H9 (cell line): ENCODE measurements at regions not wholly inside any gene's neighbourhood (a gene's known extent, or its start where the extent isn't known, plus 50 kb on each side); places are given as distances from the start of the nearest gene placed in this dataset.

Experiments
- DNase-seq: peaks from one replicate; pipeline ENCODE4 v3.0.0-alpha.2; 2017
- H2AFZ ChIP-seq: one replicate; pipeline ENCODE4 v1.6.1; 2013; ENCODE audit warnings: mild to moderate bottlenecking, low read length, control low read depth, moderate library complexity
- H2AK5ac ChIP-seq: 2 replicates; pipeline ENCODE4 v1.6.1; 2013; ENCODE audit warnings: low read length, control low read depth, mixed read lengths; ENCODE audit not compliant: insufficient read length
- H2BK120ac ChIP-seq: one replicate; pipeline ENCODE4 v1.6.1; 2013; ENCODE audit warnings: low read depth, mild to moderate bottlenecking, low read length, control low read depth, inconsistent platforms; ENCODE audit not compliant: poor library complexity, severe bottlenecking
- H2BK12ac ChIP-seq: 2 replicates; pipeline ENCODE4 v1.6.1; 2013; ENCODE audit warnings: low read length, control low read depth, mixed read lengths, low read depth; ENCODE audit not compliant: insufficient read length
- H2BK15ac ChIP-seq: 2 replicates; pipeline ENCODE4 v1.6.1; 2013; ENCODE audit warnings: low read depth, low read length, control low read depth
- H2BK20ac ChIP-seq: one replicate; pipeline ENCODE4 v1.6.1; 2013; ENCODE audit warnings: low read depth, mild to moderate bottlenecking, low read length, control low read depth, inconsistent platforms; ENCODE audit not compliant: poor library complexity, severe bottlenecking
- H2BK5ac ChIP-seq: 2 replicates; pipeline ENCODE4 v1.6.1; 2013; ENCODE audit warnings: low read length, control low read depth, mixed read lengths; ENCODE audit not compliant: insufficient read length
- H3K14ac ChIP-seq: 2 replicates; pipeline ENCODE4 v1.6.1; 2013; ENCODE audit warnings: low read length, control low read depth; ENCODE audit not compliant: insufficient read depth
- H3K18ac ChIP-seq: 2 replicates; pipeline ENCODE4 v1.6.1; 2013; ENCODE audit warnings: low read depth, mild to moderate bottlenecking, mixed read lengths, low read length, control low read depth; ENCODE audit not compliant: insufficient read length
- H3K23ac ChIP-seq: 2 replicates; pipeline ENCODE4 v1.6.1; 2013; ENCODE audit warnings: low read length, control low read depth, mixed read lengths, low read depth; ENCODE audit not compliant: insufficient read length
- H3K23me2 ChIP-seq: 2 replicates; pipeline ENCODE4 v1.6.1; 2013; ENCODE audit warnings: low read depth, mild to moderate bottlenecking, mixed read lengths, low read length, control low read depth; ENCODE audit not compliant: insufficient read length, poor library complexity, severe bottlenecking
- H3K27ac ChIP-seq: 2 replicates; pipeline ENCODE4 v1.5.1; 2013; ENCODE audit warnings: low read length, control low read depth, mixed read lengths, low read depth; ENCODE audit not compliant: insufficient read length
- H3K27me3 ChIP-seq: 2 replicates; pipeline ENCODE4 v1.6.1; 2013; ENCODE audit warnings: low read length, control low read depth, inconsistent platforms; ENCODE audit not compliant: insufficient read depth
- H3K4ac ChIP-seq: 2 replicates; pipeline ENCODE4 v1.6.1; 2013; ENCODE audit warnings: low read depth, mild to moderate bottlenecking, control low read depth, inconsistent platforms, low read length, moderate library complexity
- H3K4me1 ChIP-seq: 2 replicates; pipeline ENCODE4 v1.6.1; 2013; ENCODE audit warnings: low read length, control low read depth, inconsistent platforms; ENCODE audit not compliant: insufficient read depth
- H3K4me2 ChIP-seq: 2 replicates; pipeline ENCODE4 v1.6.1; 2013; ENCODE audit warnings: low read length, control low read depth, mixed read lengths; ENCODE audit not compliant: insufficient read length, insufficient read depth
- H3K56ac ChIP-seq: 2 replicates; pipeline ENCODE4 v1.6.1; 2013; ENCODE audit warnings: low read depth, mild to moderate bottlenecking, mixed read lengths, low read length, control low read depth; ENCODE audit not compliant: insufficient read length
- H3K79me1 ChIP-seq: 2 replicates; pipeline ENCODE4 v1.6.1; 2013; ENCODE audit warnings: low read depth, mild to moderate bottlenecking, moderate library complexity, low read length, control low read depth, inconsistent platforms; ENCODE audit not compliant: insufficient read depth, poor library complexity, severe bottlenecking
- H3K79me2 ChIP-seq: 2 replicates; pipeline ENCODE4 v1.6.1; 2013; ENCODE audit warnings: low read length, control low read depth, inconsistent platforms; ENCODE audit not compliant: insufficient read depth
- H3K9ac ChIP-seq: 2 replicates; pipeline ENCODE4 v1.6.1; 2013; ENCODE audit warnings: low read length, control low read depth, mixed read lengths; ENCODE audit not compliant: insufficient read length; ENCODE audit errors: extremely low read depth
- H3K9me3 ChIP-seq: one replicate; pipeline ENCODE4 v1.6.1; 2013; ENCODE audit warnings: low read depth, low read length, inconsistent platforms; ENCODE audit not compliant: control insufficient read depth
- H3T11ph ChIP-seq: one replicate; pipeline ENCODE4 v1.6.1; 2013; ENCODE audit warnings: mild to moderate bottlenecking, low read length, control low read depth, inconsistent platforms
- H4K20me1 ChIP-seq: one replicate; pipeline ENCODE4 v1.6.1; 2013; ENCODE audit not compliant: control insufficient read depth, insufficient read length, insufficient read depth
- H4K5ac ChIP-seq: 2 replicates; pipeline ENCODE4 v1.6.1; 2013; ENCODE audit warnings: low read depth, mild to moderate bottlenecking, mixed read lengths, low read length, control low read depth; ENCODE audit not compliant: insufficient read length
- H4K8ac ChIP-seq: replicated peaks from 2 replicates; pipeline ENCODE4 v1.6.1; 2013; ENCODE audit warnings: low read length, control low read depth, mixed read lengths, low read depth; ENCODE audit not compliant: insufficient read length
- H4K91ac ChIP-seq: 2 replicates; pipeline ENCODE4 v1.6.1; 2013; ENCODE audit warnings: low read depth, mild to moderate bottlenecking, moderate library complexity, mixed read lengths, low read length, control low read depth; ENCODE audit not compliant: insufficient read length
- H3K27ac Mint-ChIP-seq, 3 experiments: 2 replicates in 2 of 3; 3 replicates in 1 of 3; pipeline ENCODE4 v1.8.0; 2020 to 2021; ENCODE audit warnings: mixed read lengths in 3 of 3, mild to moderate bottlenecking in 1 of 3, moderate library complexity in 1 of 3
- H3K27me3 Mint-ChIP-seq: 2 replicates; pipeline ENCODE4 v1.8.0; 2021; ENCODE audit warnings: low read depth, mild to moderate bottlenecking, moderate library complexity, mixed read lengths
- H3K36me3 Mint-ChIP-seq, 3 experiments: 2 replicates in 2 of 3; 3 replicates in 1 of 3; pipeline ENCODE4 v1.8.0; 2020 to 2021; ENCODE audit warnings: low read depth in 3 of 3, mixed read lengths in 3 of 3; ENCODE audit not compliant: insufficient read depth in 1 of 3
- H3K4me1 Mint-ChIP-seq, 2 experiments: 2 replicates each; pipeline ENCODE4 v1.8.0; 2020; ENCODE audit warnings: mixed read lengths in 2 of 2
- H3K4me3 Mint-ChIP-seq, 2 experiments: 2 replicates in 1 of 2; 3 replicates in 1 of 2; pipeline ENCODE4 v1.8.0; 2020 to 2021; ENCODE audit warnings: mild to moderate bottlenecking in 2 of 2, mixed read lengths in 2 of 2, moderate library complexity in 1 of 2
- H3K9me3 Mint-ChIP-seq, 2 experiments: 2 replicates in 1 of 2; 3 replicates in 1 of 2; pipeline ENCODE4 v1.8.0; 2020; ENCODE audit warnings: mild to moderate bottlenecking in 2 of 2, mixed read lengths in 2 of 2, moderate library complexity in 1 of 2
- CTCF ChIP-seq: fragments of 200-600 bp; sonication (generic); conservative IDR thresholded peaks from 3 replicates; pipeline ENCODE4 v1.8.0; 2021; ENCODE audit warnings: antibody characterized with exemption, mild to moderate bottlenecking
- WGBS: extraction: QIAGEN DNeasy Blood & Tissue Kit; methylation state at CpG from one replicate; pipeline ENCODE4 v1.1.7; 2013; ENCODE audit warnings: missing lambda C conversion rate, low lambda C conversion rate, mixed read lengths; ENCODE audit not compliant: insufficient read length; ENCODE audit errors: extremely low coverage; 5-methylcytosine and 5-hydroxymethylcytosine counted together

- Mint-ChIP-seq H3K27ac (no peak overlapping the region; a peak in 1 of 7 replicates), H3K4me3 (no peak overlapping the region), H3K36me3 (no peaks in the 10 kb centered on the region), H3K27me3 (no peaks in the 10 kb centered on the region; the same call in none of the 2 replicates), H3K4me1 (no peaks in the 10 kb centered on the region), H3K9me3 (no peaks in the 10 kb centered on the region; a peak in 1 of 5 replicates)
- Histone ChIP-seq H3K23ac (no peak overlapping the region), H3K9me3 (no peaks in the 10 kb centered on the region), H2BK20ac (no peak overlapping the region), H2BK15ac (no peak overlapping the region), H3K14ac (no peak overlapping the region), H3K23me2 (no peaks in the 10 kb centered on the region), H3K9ac (no peak overlapping the region), H4K8ac (no peak overlapping the region), H3K4me2 (no peak overlapping the region), H4K5ac (no peak overlapping the region), H3K4me1 (no peaks in the 10 kb centered on the region), H2BK5ac (no peak overlapping the region), H3K56ac (no peak overlapping the region), H4K91ac (no peak overlapping the region), H2AK5ac (no peak overlapping the region), H4K20me1 (no peaks in the 10 kb centered on the region), H3T11ph (no peak overlapping the region), H2AFZ (no peak overlapping the region), H2BK120ac (no peak overlapping the region), H3K27me3 (no peaks in the 10 kb centered on the region), H3K18ac (no peak overlapping the region), H3K79me2 (no peaks in the 10 kb centered on the region), H3K27ac (no peak overlapping the region), H3K4ac (no peak overlapping the region), H3K79me1 (no peaks in the 10 kb centered on the region), H2BK12ac (no peak overlapping the region)
- peak; percentile 27 for DNase-seq
- no CpG with 5 or more reads among the region's 4 CpGs for WGBS
- no peak for TF ChIP-seq CTCF
These were observed 613.5 kb downstream of the RBFOX1 start for GRCh38 chr16:7946142-7946541.
